ENCODE measurements at regions not wholly inside any gene's neighbourhood (a gene's known extent, or its start where the extent isn't known, plus 50 kb on each side); places are given as distances from the start of the nearest gene placed in this dataset.

GRCh38 chr9:21668516-21668915 lies 133.9 kb upstream of the MTAP start:
- TF ChIP-seq EZH2 (optimal IDR thresholded peaks at IDR 0.05; ENCODE audit: low read depth, low read length) = no peak
- no peak for TF ChIP-seq EZH2phosphoT487 (IDR thresholded peaks at IDR 0.05; ENCODE audit: low read length)
- no peak for TF ChIP-seq CTCF (IDR thresholded peaks at IDR 0.05; ENCODE audit: low read length)
- no peak overlapping the region for H3K27ac ChIP-seq (ENCODE audit: low read length)
- no peaks in the 10 kb centered on the region for H3K79me2 ChIP-seq (ENCODE audit: low read length)
- H2AFZ ChIP-seq (ENCODE audit: low read length) = no peak overlapping the region
- H3K27me3 ChIP-seq (replicated peaks; ENCODE audit: insufficient read depth, low read length) = no peaks in the 10 kb centered on the region
- no peaks in the 10 kb centered on the region for H3K9me3 ChIP-seq (replicated peaks; ENCODE audit: insufficient read depth, low read length)
- no peak overlapping the region for H3K9ac ChIP-seq (ENCODE audit: low read length)
- H3K9me2 ChIP-seq (replicated peaks; ENCODE audit: insufficient read depth, low read length) = no peaks in the 10 kb centered on the region
- H3K36me3 ChIP-seq (replicated peaks; ENCODE audit: insufficient read depth, low read length) = no peaks in the 10 kb centered on the region
- H3F3A ChIP-seq (ENCODE audit: insufficient read depth, low read length) = no peaks in the 10 kb centered on the region
- H3K4me3 ChIP-seq (ENCODE audit: low read length) = no peak overlapping the region
- H4K20me1 ChIP-seq (ENCODE audit: insufficient read depth, low read length) = no peaks in the 10 kb centered on the region
- no peak for DNase-seq
- no peaks in the 10 kb centered on the region for H3K4me1 ChIP-seq (ENCODE audit: low read length)
- H3K4me2 ChIP-seq (ENCODE audit: low read depth, low read length) = no peak overlapping the region

- H3F3A ChIP-seq (ENCODE audit: insufficient read depth, low read length) = no peaks in the 10 kb centered on the region
- no peak overlapping the region for H2AFZ ChIP-seq (ENCODE audit: low read length)
- H3K4me3 ChIP-seq (ENCODE audit: low read length) = no peak overlapping the region
- no peaks in the 10 kb centered on the region for H3K4me1 ChIP-seq (ENCODE audit: low read length)
- H3K79me2 ChIP-seq (ENCODE audit: low read length) = no peaks in the 10 kb centered on the region
- H3K9me3 ChIP-seq (replicated peaks; ENCODE audit: insufficient read depth, low read length) = no peaks in the 10 kb centered on the region
- H3K9me2 ChIP-seq (replicated peaks; ENCODE audit: insufficient read depth, low read length) = no peaks in the 10 kb centered on the region
- no peak overlapping the region for H3K27ac ChIP-seq (ENCODE audit: low read length)
- H4K20me1 ChIP-seq (ENCODE audit: insufficient read depth, low read length) = no peaks in the 10 kb centered on the region
- H3K4me2 ChIP-seq (ENCODE audit: low read depth, low read length) = no peak overlapping the region
- H3K9ac ChIP-seq (ENCODE audit: low read length) = no peak overlapping the region
- no peaks in the 10 kb centered on the region for H3K27me3 ChIP-seq (replicated peaks; ENCODE audit: insufficient read depth, low read length)
- H3K36me3 ChIP-seq (replicated peaks; ENCODE audit: insufficient read depth, low read length) = no peaks in the 10 kb centered on the region
- no peak for DNase-seq
- TF ChIP-seq EZH2phosphoT487 (IDR thresholded peaks at IDR 0.05; ENCODE audit: low read length) (no peak), CTCF (IDR thresholded peaks at IDR 0.05; ENCODE audit: low read length) (no peak), EZH2 (optimal IDR thresholded peaks at IDR 0.05; ENCODE audit: low read depth, low read length) (no peak)
Observed at GRCh38 chr9:21669701-21670100, 132.7 kb upstream of the MTAP start.

GRCh38 chr9:21670374-21670773 lies 132.1 kb upstream of the MTAP start:
- H3K79me2 ChIP-seq (ENCODE audit: low read length) = no peaks in the 10 kb centered on the region
- TF ChIP-seq CTCF (IDR thresholded peaks at IDR 0.05; ENCODE audit: low read length) = no peak
- no peak for TF ChIP-seq EZH2phosphoT487 (IDR thresholded peaks at IDR 0.05; ENCODE audit: low read length)
- no peak for TF ChIP-seq EZH2 (optimal IDR thresholded peaks at IDR 0.05; ENCODE audit: low read depth, low read length)
- H3K36me3 ChIP-seq (replicated peaks; ENCODE audit: insufficient read depth, low read length) = no peaks in the 10 kb centered on the region
- H3K9me2 ChIP-seq (replicated peaks; ENCODE audit: insufficient read depth, low read length) = no peaks in the 10 kb centered on the region
- H3K4me3 ChIP-seq (ENCODE audit: low read length) = no peak overlapping the region
- H3K27me3 ChIP-seq (replicated peaks; ENCODE audit: insufficient read depth, low read length) = no peaks in the 10 kb centered on the region
- no peak overlapping the region for H3K27ac ChIP-seq (ENCODE audit: low read length)
- H3F3A ChIP-seq (ENCODE audit: insufficient read depth, low read length) = no peaks in the 10 kb centered on the region
- no peak overlapping the region for H3K9ac ChIP-seq (ENCODE audit: low read length)
- H3K9me3 ChIP-seq (replicated peaks; ENCODE audit: insufficient read depth, low read length) = no peaks in the 10 kb centered on the region
- H3K4me1 ChIP-seq (ENCODE audit: low read length) = no peaks in the 10 kb centered on the region
- H2AFZ ChIP-seq (ENCODE audit: low read length) = no peak overlapping the region
- H4K20me1 ChIP-seq (ENCODE audit: insufficient read depth, low read length) = no peaks in the 10 kb centered on the region
- DNase-seq = no peak
- no peak overlapping the region for H3K4me2 ChIP-seq (ENCODE audit: low read depth, low read length)

Data from MM.1S (cell line).